H1 (cell line): ENCODE measurements at regions not wholly inside any gene's neighbourhood (a gene's known extent, or its start where the extent isn't known, plus 50 kb on each side); places are given as distances from the start of the nearest gene placed in this dataset.

Experiments
- RBBP5 ChIP-seq: IDR thresholded peaks from 2 replicates; pipeline ENCODE4 v1.7.1; 2012; ENCODE audit warnings: low read depth, mild to moderate bottlenecking, inconsistent platforms, low read length, moderate library complexity, borderline replicate concordance
- SIN3A ChIP-seq, 2 experiments: IDR thresholded peaks in 1 of 2; conservative IDR thresholded peaks in 1 of 2; 2 replicates each; pipeline ENCODE4 v1.6.1; 2011 to 2012; ENCODE audit warnings: low read length in 2 of 2, improper control_type of control experiment in 1 of 2, low read depth in 1 of 2, mild to moderate bottlenecking in 1 of 2

- no peak; the same call in 1 of the 2 replicates for TF ChIP-seq RBBP5
- no peak for TF ChIP-seq SIN3A (conservative IDR thresholded peaks at IDR 0.05 in 1 of 2, IDR thresholded peaks at IDR 0.05 in 1 of 2; ENCODE audit: low read depth in 1 of 2, low read length in 2 of 2)
These were observed 99.4 kb upstream of the TMEM106B start (continued) for GRCh38 chr7:12111422-12112405.
